ENCODE measurements at regions not wholly inside any gene's neighbourhood (a gene's known extent, or its start where the extent isn't known, plus 50 kb on each side); places are given as distances from the start of the nearest gene placed in this dataset.
"Not testable (repeated sequence)": the region's sequence is repeated elsewhere in the genome, so short reads cannot be mapped to it uniquely, and the experiment has no call there.

DNA sequence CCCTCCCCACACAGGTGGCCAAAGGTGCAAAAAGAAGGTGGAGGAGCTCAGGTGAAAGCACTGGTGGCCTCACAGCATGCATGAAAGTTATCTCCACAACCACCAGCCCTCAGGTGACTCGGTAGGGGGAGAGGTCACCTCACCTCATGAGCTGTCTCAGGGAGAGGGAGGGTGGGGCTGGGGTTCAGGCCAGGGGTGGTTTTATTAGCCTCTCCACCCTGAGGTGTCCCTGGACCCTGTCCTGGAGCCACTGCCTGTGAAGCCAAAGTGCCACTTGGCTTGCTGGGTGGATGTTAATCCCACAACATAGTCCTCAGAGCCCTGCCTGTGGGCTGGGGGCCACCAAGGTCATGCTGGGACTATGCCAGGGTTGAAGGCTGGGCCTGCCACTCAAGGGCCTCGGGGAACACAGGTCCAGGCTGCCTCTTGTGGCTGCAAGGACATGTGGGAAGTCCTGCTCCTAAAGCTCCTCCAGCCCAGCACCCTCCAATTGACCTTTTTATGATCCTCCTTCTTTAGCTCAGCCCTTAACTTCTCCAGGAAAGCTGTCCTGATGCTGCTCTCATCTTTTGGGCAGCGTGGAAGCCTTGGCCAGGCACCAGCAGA is 83.8 kb downstream of the MALL start:
- H3K4me1 Mint-ChIP-seq, H3K27me3 Mint-ChIP-seq, H3K36me3 Mint-ChIP-seq, DNase-seq, H3K27ac Mint-ChIP-seq, H3K4me3 Mint-ChIP-seq, H3K9me3 Mint-ChIP-seq: not testable (repeated sequence)
- peak in 1 of 2 donors; percentile 5 for ATAC-seq (replicated peaks)

Measured in stimulated activated naive B cell treated with anti-CD40 and anti-IgM and Interleukin-4, amounts not matched to agents 10 μg/mL and 1 μg/mL and 100 μg/mL, for 72 hours (primary cell).